ENCODE measurements at regions not wholly inside any gene's neighbourhood (a gene's known extent, or its start where the extent isn't known, plus 50 kb on each side); places are given as distances from the start of the nearest gene placed in this dataset.

DNA sequence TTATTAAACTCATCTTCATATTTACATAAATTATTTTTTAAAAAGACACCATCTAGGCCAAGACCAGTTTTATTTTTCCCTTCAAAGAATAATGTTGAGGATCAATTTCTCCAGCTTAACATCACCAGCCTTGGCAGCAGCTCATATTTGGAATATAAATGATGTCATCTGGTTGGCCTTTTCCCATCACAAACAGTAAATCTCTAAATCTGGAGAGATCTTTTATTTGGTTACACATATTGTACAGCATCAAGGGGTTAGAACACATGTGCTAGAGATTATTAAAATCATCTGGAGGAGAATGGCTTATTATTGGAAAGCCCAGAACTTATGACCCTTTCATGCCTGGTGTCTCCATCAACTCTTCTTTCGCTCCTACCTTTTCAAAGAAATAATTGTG is 508.8 kb downstream of the PLPP3 start:
- no peak for DNase-seq (ENCODE audit: low spot score)

DNA sequence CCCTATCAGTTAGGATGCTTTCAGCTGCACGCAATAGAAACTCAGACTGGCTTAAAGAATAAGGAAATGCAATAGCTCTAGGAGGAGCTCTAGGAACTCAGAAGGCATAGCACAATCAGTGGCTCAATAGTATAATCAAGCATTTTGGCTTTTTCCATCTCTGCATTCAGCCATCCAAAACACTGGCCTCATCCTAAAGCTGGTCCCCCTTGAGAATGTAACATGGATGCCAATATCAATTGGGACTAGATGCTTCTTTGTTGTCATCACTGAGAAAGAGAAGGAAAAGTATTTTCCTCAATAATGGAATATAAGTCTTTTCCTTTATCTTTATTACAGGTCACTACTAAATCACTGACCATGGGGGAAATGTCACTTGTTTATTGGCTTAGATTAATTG is 509.5 kb downstream of the PLPP3 start:
- no peak for DNase-seq (ENCODE audit: low spot score)

- no peak for DNase-seq (ENCODE audit: low spot score)
Observed at GRCh38 chr1:56068908-56069307, 510.5 kb downstream of the PLPP3 start.

- DNase-seq (ENCODE audit: low spot score) = no peak
Observed at GRCh38 chr1:56068210-56068609, 511.2 kb downstream of the PLPP3 start.

GRCh38 chr1:56065729-56066128 is 513.6 kb downstream of the PLPP3 start:
- no peak for DNase-seq (ENCODE audit: low spot score)

DNA sequence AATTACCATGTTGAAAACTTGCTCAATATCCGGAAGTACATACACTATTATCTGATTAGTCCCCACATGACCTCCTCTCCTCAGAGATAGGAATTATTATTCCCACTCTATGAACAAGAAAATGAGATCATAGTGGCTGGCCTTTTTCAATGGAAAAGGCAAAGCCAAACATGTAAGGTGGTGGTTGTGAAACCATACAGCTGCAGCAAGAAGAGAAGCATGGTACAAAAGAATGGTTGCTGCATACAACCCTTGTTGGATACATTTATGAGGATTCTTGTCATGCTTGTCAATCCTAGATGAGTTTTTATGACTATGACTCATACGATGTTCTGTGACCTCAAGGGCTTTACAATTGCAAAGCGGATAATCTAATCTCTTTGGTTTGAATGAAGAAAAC is 514.7 kb downstream of the PLPP3 start:
- DNase-seq (ENCODE audit: low spot score) = no peak

- no peak for DNase-seq (ENCODE audit: low spot score)
Observed at GRCh38 chr1:56063461-56063860, 515.9 kb downstream of the PLPP3 start.

DNA sequence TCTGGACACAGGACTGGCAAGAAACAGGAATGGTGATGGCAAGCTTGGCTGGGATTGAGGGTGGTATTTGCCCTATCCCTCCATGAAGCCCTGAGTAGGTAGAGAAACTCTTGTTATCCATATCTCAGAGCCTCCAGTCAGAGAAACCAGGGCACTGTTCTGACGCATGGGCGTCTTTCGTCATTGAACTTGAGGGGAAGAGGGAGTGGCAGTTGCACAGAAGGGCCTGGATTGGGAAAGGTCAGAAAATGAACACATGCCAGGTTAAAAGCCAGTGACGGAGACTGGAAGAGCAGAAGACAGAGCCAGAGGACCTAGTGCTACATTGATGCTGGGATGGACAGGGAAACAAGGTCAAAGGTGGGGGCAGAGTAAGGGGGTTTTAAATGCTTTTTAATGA is 516.7 kb downstream of the PLPP3 start:
- DNase-seq (ENCODE audit: low spot score) = no peak

GRCh38 chr1:56061824-56062223 is 517.5 kb downstream of the PLPP3 start:
- no peak for DNase-seq (ENCODE audit: low spot score)

DNA sequence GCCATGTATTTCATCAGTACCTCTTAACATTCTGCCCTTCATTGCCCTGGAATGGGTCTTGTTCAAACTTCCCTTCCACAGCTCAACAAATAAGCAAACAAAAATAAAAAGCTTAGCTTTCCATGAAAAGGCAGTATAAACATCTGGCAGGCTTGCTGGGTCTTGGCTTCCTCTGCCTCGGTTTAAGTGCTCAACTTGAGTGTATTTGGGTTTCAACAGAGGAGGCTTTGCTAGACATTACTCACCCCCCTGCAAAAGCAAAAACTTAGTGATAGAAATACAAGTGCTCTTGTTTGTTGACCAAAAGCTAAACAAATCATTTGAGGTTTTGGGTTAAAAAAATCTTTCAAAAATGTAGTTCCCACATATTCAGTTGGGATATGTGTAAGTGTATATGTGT is 518.5 kb downstream of the PLPP3 start:
- DNase-seq (ENCODE audit: low spot score) = no peak

DNA sequence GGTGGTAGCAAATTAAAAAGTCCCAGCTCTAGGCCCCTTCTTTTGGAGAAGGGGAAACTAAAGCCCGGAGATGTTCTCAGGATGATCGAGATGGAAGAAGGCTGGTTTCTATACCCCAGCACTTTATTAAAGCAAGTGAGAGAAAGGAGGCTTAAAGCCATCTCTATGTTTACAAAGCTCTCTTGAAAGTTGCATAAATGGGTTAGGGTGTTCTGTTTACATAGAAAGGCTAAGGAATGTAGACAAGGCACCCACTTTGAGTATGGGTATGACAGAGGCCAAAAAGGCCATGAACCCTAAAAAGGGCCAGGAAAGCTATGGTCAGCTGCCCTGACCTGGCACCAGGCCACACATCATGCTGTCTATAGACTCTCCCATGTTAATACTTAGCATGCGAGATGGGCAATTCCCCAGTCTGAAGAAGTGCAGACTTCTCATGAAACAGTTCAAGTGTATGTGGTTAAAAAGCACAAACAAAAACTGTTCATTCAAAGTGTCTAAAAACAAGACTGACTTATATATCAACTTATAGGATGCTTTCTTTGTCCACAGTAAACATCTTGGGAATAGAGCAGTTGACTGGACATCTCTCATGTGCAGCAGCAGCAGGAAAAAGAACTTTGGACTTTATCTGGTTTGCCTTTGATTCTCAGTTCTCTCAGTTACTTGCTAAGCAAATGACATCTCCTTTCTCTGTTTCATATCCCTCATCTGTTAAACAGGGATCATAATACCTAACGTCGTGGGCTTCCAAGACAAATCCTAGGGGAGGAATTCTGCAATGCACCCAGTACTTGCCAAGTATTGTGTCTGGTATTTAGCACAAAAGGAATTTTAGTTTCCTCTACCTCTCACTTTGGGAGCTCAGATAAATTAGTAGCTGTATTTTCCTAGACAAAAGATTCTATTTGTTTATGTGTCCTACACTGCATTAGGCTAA is 521.6 kb downstream of the PLPP3 start:
- DNase-seq (ENCODE audit: low spot score) = no peak

GRCh38 chr1:56056438-56057287 is 522.7 kb downstream of the PLPP3 start:
- DNase-seq (ENCODE audit: low spot score) = no peak

DNA sequence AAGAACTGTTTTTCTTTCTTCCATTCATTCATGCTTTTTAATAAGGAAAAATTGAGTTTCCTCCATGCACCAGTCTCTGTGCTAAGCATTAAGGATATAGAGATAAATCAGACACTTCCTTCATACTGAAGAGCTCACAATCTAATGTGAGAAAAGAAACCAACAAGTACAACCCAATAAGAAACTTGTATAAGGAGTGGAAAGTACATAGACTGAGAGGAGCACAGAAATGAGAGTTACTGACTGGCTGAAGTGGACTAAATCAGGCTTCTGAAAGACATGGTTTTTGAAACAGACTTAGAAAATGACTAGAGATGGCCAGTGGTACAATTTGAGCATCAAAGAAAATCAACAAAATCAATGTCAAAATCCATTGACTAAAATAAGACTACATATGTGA is 524.4 kb downstream of the PLPP3 start:
- no peak for DNase-seq (ENCODE audit: low spot score)

DNA sequence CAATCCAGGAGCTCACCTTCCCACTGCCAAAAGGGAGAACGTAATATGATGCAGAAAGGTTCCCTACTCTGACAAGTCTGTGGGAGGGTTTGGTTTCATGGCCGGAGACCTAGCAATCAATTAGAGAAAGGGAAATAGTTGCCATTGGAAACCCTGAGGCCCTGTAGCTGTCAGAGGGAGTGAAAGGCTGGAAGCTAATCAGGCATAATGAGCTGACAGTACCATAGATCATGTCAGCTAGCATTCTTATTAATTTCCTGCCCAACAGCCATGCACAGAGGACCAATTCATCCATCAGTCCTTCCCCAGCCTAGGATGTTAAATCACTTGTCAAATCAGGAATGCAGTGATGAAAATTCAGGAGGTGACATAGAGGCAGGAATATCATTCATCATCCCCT is 527.3 kb downstream of the PLPP3 start:
- DNase-seq (ENCODE audit: low spot score) = no peak

DNA sequence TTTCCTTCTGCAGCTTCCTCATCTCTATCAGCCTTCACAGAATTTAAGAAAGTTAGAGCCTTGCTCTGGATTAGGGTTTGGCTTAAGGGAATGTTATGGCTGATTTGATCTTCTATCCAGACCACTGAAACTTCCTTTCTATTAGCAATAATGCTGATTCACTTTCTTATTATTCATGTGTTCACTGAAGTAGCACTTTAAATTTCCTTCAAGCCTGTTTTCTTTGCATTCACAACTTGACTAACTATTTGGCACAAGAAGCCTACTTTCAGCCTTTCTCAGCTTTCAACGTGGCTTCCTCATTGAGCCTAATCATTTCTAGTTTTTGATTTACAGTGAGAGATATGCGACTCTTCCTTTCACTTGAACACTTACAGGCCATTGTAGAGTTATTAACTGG is 528.5 kb downstream of the PLPP3 start:
- no peak for DNase-seq (ENCODE audit: low spot score)

DNA sequence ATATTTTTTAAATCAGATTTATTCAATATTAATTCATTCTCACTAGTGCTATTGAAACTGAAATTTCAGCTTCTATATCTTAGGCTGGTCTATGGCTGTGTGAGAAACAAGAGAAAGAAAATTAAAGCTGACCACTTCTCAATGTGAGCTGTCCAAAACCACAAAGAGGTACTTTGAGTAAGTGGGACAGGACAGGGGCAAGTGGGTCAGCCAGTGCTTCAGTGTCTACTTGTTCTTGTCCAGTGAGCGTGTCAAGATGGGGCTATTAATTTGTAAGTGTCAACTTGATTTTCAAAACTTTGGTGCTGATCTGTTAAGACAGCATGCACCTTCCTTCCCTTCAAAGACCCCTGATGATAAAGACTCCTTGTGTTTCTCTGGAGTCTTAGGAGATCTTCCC is 533.9 kb downstream of the PLPP3 start:
- DNase-seq (ENCODE audit: low spot score) = no peak

- no peak for DNase-seq (ENCODE audit: low spot score)
Observed at GRCh38 chr1:56045062-56045461, 534.3 kb downstream of the PLPP3 start.

DNA sequence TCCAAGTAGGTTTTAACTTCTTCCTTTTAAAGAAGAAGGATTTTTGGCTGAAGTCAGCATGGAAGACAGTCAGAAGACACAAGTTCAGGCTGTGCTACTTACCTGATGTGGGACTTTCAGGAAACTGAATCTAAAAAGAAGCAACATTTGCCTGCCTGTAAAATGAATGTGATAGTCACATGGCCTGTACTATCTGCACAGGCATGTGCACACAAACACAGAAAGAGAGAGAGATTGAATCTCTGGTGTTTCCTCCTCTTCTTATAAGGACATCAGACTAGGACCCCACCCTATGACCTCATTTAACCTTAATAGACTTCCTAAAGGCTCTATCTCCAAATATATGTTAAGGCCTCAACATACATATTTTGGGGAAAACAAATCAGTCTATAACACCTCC is 542.9 kb downstream of the PLPP3 start:
- no peak for DNase-seq (ENCODE audit: low spot score)

DNA sequence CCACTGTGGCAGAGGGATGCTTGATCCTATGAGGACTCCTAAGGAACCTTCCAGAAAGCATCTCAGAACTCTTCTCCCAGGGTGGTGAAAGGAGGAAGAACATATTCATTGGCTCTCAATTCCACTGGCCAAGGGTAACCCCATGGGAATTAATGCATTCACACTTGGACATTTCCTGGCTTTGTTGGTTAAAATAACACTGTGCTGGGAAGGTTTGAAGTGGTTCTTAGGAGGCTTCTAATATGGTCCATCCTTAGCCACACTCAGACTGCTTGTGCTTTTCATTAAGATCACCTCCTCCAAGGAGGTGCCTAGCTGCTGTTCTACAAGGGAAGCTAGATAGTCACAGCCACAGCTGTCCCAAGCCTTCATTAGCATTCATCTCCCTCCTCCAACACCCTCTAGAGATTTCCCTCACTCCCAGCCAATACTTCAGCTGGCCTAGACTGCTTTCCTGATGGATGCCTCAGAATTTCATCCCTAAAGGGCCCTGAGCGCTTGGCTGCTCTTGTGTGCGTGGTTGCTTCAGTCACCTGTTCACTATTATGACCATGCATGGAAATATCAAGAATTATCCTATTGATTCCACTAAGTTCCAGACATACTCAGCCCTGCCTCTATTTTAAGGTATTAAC is 544.4 kb downstream of the PLPP3 start:
- DNase-seq (ENCODE audit: low spot score) = no peak

DNA sequence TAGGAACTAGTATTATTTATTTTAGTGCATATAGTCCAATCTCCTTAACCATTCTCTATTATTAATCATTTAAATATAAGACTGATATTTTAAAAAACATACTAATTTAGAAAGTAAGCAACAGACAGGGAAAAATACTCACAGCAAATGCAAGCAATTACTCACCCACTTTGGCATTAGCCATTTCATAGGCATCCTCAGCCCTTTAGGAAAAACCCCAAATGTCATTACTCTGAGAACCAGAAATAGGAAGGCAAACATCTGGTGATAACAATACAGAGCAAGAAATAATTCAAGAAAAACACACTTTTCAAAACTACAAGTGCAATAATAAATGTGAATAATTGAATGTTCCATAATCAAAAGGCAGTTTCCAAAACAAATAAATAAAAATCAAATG is 545.1 kb downstream of the PLPP3 start:
- no peak for DNase-seq (ENCODE audit: low spot score)

GRCh38 chr1:56033321-56034037 is 545.9 kb downstream of the PLPP3 start:
- DNase-seq (ENCODE audit: low spot score) = no peak

- DNase-seq (ENCODE audit: low spot score) = no peak
Observed at GRCh38 chr1:56032096-56032676, 547.2 kb downstream of the PLPP3 start.

Data from HuH-7.5 (cell line).